Smooth muscle cell (in vitro differentiated cells): ENCODE measurements at regions not wholly inside any gene's neighbourhood (a gene's known extent, or its start where the extent isn't known, plus 50 kb on each side); places are given as distances from the start of the nearest gene placed in this dataset.

Experiments
- DNase-seq: peaks from one replicate; lab custom pipeline; 2025; ENCODE audit not compliant: unreplicated experiment; lab: John Stamatoyannopoulos, UW
- H2AFZ ChIP-seq: fragments of 200-600 bp; sonication (generic); 2 replicates; pipeline ENCODE4 v1.6.0; 2016; ENCODE audit warnings: antibody characterized with exemption, low read depth, mild to moderate bottlenecking
- H3F3A ChIP-seq: fragments of 200-600 bp; sonication (generic); 2 replicates; pipeline ENCODE4 v1.6.0; 2017; ENCODE audit warnings: antibody characterized with exemption, low read depth
- H3K27ac ChIP-seq: fragments of 200-600 bp; sonication (generic); 2 replicates; pipeline ENCODE4 v1.5.1; 2016; ENCODE audit warnings: low read depth, mild to moderate bottlenecking
- H3K27me3 ChIP-seq: fragments of 200-600 bp; sonication (generic); 2 replicates; pipeline ENCODE4 v1.6.1; 2016; ENCODE audit warnings: low read depth, mild to moderate bottlenecking
- H3K36me3 ChIP-seq: fragments of 200-600 bp; sonication (generic); 2 replicates; pipeline ENCODE4 v1.5.1; 2016; ENCODE audit warnings: low read depth
- H3K4me1 ChIP-seq: fragments of 200-600 bp; sonication (generic); 2 replicates; pipeline ENCODE4 v1.5.1; 2016; ENCODE audit warnings: low read depth
- H3K4me2 ChIP-seq: fragments of 200-600 bp; sonication (generic); 2 replicates; pipeline ENCODE4 v1.6.0; 2016; ENCODE audit warnings: mild to moderate bottlenecking
- H3K4me3 ChIP-seq: fragments of 200-600 bp; sonication (generic); 2 replicates; pipeline ENCODE4 v1.5.1; 2016; ENCODE audit warnings: mild to moderate bottlenecking
- H3K79me2 ChIP-seq: fragments of 200-600 bp; sonication (generic); 2 replicates; pipeline ENCODE4 v1.6.0; 2016; ENCODE audit warnings: low read depth, mild to moderate bottlenecking
- H3K9ac ChIP-seq: fragments of 200-600 bp; sonication (generic); 2 replicates; pipeline ENCODE4 v1.6.0; 2016; ENCODE audit warnings: low read depth
- H3K9me3 ChIP-seq: fragments of 200-600 bp; sonication (generic); replicated peaks from 2 replicates; pipeline ENCODE4 v1.5.1; 2016; ENCODE audit warnings: low read depth
- H4K20me1 ChIP-seq: fragments of 200-600 bp; sonication (generic); 2 replicates; pipeline ENCODE4 v1.6.0; 2016; ENCODE audit warnings: low read depth
- WGBS: methylation state at CpG from one replicate; pipeline ENCODE4 v1.1.7; 2016; ENCODE audit warnings: low lambda C conversion rate; 5-methylcytosine and 5-hydroxymethylcytosine counted together
- TF ChIP-seq, protein P1 (sequence below): fragments of 200-600 bp; sonication (generic); IDR thresholded peaks from 2 replicates; pipeline ENCODE4 v1.5.1; 2017; ENCODE audit warnings: borderline replicate concordance, mild to moderate bottlenecking, antibody characterized with exemption; ENCODE audit not compliant: insufficient read depth, poor library complexity, severe bottlenecking

DNA sequence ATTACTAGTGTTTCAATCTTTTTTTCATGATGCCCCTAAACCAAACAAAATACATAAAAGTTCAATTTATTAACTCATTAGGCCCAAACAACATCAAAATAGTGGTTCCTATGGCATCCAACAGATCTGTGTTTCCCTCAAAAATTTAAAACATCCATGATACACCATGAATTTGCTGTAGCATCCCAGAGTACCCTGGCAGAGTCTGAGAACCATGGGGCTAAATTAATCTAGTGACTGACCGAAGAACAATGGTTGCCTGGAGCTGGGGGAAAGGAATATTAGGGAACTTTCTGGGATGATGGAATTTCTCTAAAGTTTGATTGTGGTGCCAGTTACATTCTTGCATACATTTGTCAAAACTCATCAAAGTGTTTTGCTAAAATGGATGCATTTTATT lies 79.5 kb upstream of the TRIO start:
- Histone ChIP-seq H3K4me1 (no peaks in the 10 kb centered on the region), H3F3A (no peaks in the 10 kb centered on the region), H3K27ac (no peak overlapping the region), H2AFZ (no peak overlapping the region), H3K4me2 (no peak overlapping the region), H3K4me3 (no peak overlapping the region), H3K27me3 (no peaks in the 10 kb centered on the region), H3K9me3 (no peaks in the 10 kb centered on the region), H3K9ac (no peak overlapping the region), H4K20me1 (no peaks in the 10 kb centered on the region), H3K36me3 (no peaks in the 10 kb centered on the region), H3K79me2 (no peaks in the 10 kb centered on the region)
- 97% methylated on average over 1 of the region's 1 CpG for WGBS
- TF ChIP-seq, protein P1, sequence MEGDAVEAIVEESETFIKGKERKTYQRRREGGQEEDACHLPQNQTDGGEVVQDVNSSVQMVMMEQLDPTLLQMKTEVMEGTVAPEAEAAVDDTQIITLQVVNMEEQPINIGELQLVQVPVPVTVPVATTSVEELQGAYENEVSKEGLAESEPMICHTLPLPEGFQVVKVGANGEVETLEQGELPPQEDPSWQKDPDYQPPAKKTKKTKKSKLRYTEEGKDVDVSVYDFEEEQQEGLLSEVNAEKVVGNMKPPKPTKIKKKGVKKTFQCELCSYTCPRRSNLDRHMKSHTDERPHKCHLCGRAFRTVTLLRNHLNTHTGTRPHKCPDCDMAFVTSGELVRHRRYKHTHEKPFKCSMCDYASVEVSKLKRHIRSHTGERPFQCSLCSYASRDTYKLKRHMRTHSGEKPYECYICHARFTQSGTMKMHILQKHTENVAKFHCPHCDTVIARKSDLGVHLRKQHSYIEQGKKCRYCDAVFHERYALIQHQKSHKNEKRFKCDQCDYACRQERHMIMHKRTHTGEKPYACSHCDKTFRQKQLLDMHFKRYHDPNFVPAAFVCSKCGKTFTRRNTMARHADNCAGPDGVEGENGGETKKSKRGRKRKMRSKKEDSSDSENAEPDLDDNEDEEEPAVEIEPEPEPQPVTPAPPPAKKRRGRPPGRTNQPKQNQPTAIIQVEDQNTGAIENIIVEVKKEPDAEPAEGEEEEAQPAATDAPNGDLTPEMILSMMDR = no peak
- DNase-seq = no peak

DNA sequence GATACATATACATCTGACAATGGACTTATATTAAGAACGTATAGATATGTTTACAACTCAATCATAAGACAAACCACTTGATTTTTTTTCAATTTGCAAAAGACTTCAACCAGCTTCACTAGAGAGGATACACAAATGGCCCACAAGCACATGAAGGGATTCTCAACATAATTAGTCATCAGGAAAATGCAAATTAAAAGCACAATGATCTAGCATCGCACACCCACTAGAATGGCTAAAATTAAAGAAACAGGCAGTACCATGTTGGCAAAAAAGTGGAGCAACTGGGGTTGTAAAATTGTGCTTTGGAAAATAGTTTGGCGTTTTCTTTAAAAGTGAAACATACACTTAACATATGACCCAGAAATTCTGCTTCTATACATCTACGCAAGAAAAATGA lies 80.0 kb upstream of the TRIO start:
- H3K27ac ChIP-seq = no peak overlapping the region
- TF ChIP-seq, protein P1 = no peak
- DNase-seq = no peak

GRCh38 chr5:14062178-14062577 lies 81.0 kb upstream of the TRIO start:
- H3K27me3 ChIP-seq = no peaks in the 10 kb centered on the region
- H3F3A ChIP-seq = no peaks in the 10 kb centered on the region
- no peak overlapping the region for H3K9ac ChIP-seq
- H3K4me3 ChIP-seq = no peak overlapping the region
- H3K4me1 ChIP-seq = no peaks in the 10 kb centered on the region
- H3K79me2 ChIP-seq = no peaks in the 10 kb centered on the region
- no peak for DNase-seq
- H3K36me3 ChIP-seq = no peaks in the 10 kb centered on the region
- no peak overlapping the region for H3K27ac ChIP-seq
- H4K20me1 ChIP-seq = no peaks in the 10 kb centered on the region
- no peak overlapping the region for H2AFZ ChIP-seq
- no peaks in the 10 kb centered on the region for H3K9me3 ChIP-seq
- WGBS = 91% methylated on average over 2 of the region's 2 CpGs
- H3K4me2 ChIP-seq = no peak overlapping the region
- TF ChIP-seq, protein P1 = no peak

More for the DNA sequence above, 80.0 kb upstream of the TRIO start:
- no peaks in the 10 kb centered on the region for H3K4me1 ChIP-seq
- no peaks in the 10 kb centered on the region for H3K27me3 ChIP-seq
- no peak overlapping the region for H3K9ac ChIP-seq
- WGBS = 73% methylated on average over 4 of the region's 4 CpGs
- no peaks in the 10 kb centered on the region for H3K36me3 ChIP-seq
- no peaks in the 10 kb centered on the region for H4K20me1 ChIP-seq
- peak overlapping the region; percentile 4 for H3K4me2 ChIP-seq
- H3K79me2 ChIP-seq = no peaks in the 10 kb centered on the region
- H2AFZ ChIP-seq = no peak overlapping the region
- H3K4me3 ChIP-seq = no peak overlapping the region
- H3K9me3 ChIP-seq = no peaks in the 10 kb centered on the region
- H3F3A ChIP-seq = no peaks in the 10 kb centered on the region

- Histone ChIP-seq H3K9me3 (no peaks in the 10 kb centered on the region), H3K36me3 (no peaks in the 10 kb centered on the region), H3K4me3 (no peak overlapping the region), H2AFZ (no peak overlapping the region), H3K4me1 (no peaks in the 10 kb centered on the region), H3F3A (no peaks in the 10 kb centered on the region), H3K9ac (no peak overlapping the region), H3K27ac (no peak overlapping the region), H3K79me2 (no peaks in the 10 kb centered on the region), H3K4me2 (no peak overlapping the region), H4K20me1 (no peaks in the 10 kb centered on the region), H3K27me3 (no peaks in the 10 kb centered on the region)
- WGBS = 86% methylated on average over 5 of the region's 5 CpGs
- TF ChIP-seq, protein P1 = no peak
- no peak for DNase-seq
Observed at GRCh38 chr5:14061106-14061505, 82.0 kb upstream of the TRIO start.
